ELR (cell line): ENCODE measurements at regions not wholly inside any gene's neighbourhood (a gene's known extent, or its start where the extent isn't known, plus 50 kb on each side); places are given as distances from the start of the nearest gene placed in this dataset.
"Not testable (repeated sequence)": the region's sequence is repeated elsewhere in the genome, so short reads cannot be mapped to it uniquely, and the experiment has no call there.

Experiments
- DNase-seq: peaks from one replicate; pipeline ENCODE4 v3.0.0-alpha.2; 2015; ENCODE audit warnings: low read depth

- DNase-seq: no peak
Measured at GRCh38 chr10:2340831-2341647, 603.7 kb upstream of the ADARB2 start.

GRCh38 chr10:2335626-2336025 lies 598.3 kb upstream of the ADARB2 start:
- no peak for DNase-seq

GRCh38 chr10:2334575-2334974 lies 597.2 kb upstream of the ADARB2 start:
- no peak for DNase-seq

GRCh38 chr10:2329082-2329481 lies 591.8 kb upstream of the ADARB2 start:
- DNase-seq: no peak

GRCh38 chr10:2326411-2326810 lies 589.1 kb upstream of the ADARB2 start:
- DNase-seq: no peak

GRCh38 chr10:2315045-2315485 lies 577.7 kb upstream of the ADARB2 start:
- not testable (repeated sequence) for DNase-seq

GRCh38 chr10:2306081-2306480 lies 568.8 kb upstream of the ADARB2 start:
- DNase-seq: no peak

- DNase-seq: no peak
Measured at GRCh38 chr10:2303169-2303568, 565.8 kb upstream of the ADARB2 start.

- no peak for DNase-seq
Measured at GRCh38 chr10:2301227-2301626, 563.9 kb upstream of the ADARB2 start.

- no peak for DNase-seq
Measured at GRCh38 chr10:2300231-2300630, 562.9 kb upstream of the ADARB2 start.

- no peak for DNase-seq
Measured at GRCh38 chr10:2296179-2296891, 559.0 kb upstream of the ADARB2 start.

- no peak for DNase-seq
Measured at GRCh38 chr10:2294739-2295138, 557.4 kb upstream of the ADARB2 start.

- no peak for DNase-seq
Measured at GRCh38 chr10:2284071-2284470, 546.7 kb upstream of the ADARB2 start.

- no peak for DNase-seq
Measured at GRCh38 chr10:2282202-2282601, 544.9 kb upstream of the ADARB2 start.

GRCh38 chr10:2280713-2281300 lies 543.5 kb upstream of the ADARB2 start:
- no peak for DNase-seq

- DNase-seq: no peak
Measured at GRCh38 chr10:2279711-2280110, 542.4 kb upstream of the ADARB2 start.

- no peak for DNase-seq
Measured at GRCh38 chr10:2278363-2278762, 541.0 kb upstream of the ADARB2 start.

GRCh38 chr10:2263561-2263960 lies 526.2 kb upstream of the ADARB2 start:
- DNase-seq: no peak

GRCh38 chr10:2262878-2263277 lies 525.6 kb upstream of the ADARB2 start:
- no peak for DNase-seq

GRCh38 chr10:2262333-2262732 lies 525.0 kb upstream of the ADARB2 start:
- no peak for DNase-seq

- no peak for DNase-seq
Measured at GRCh38 chr10:2256241-2256640, 518.9 kb upstream of the ADARB2 start.

- no peak for DNase-seq
Measured at GRCh38 chr10:2252096-2252495, 514.8 kb upstream of the ADARB2 start.

- no peak for DNase-seq
Measured at GRCh38 chr10:2251631-2252030, 514.3 kb upstream of the ADARB2 start.
